ENCODE measurements at regions not wholly inside any gene's neighbourhood (a gene's known extent, or its start where the extent isn't known, plus 50 kb on each side); places are given as distances from the start of the nearest gene placed in this dataset.
"Not testable (repeated sequence)": the region's sequence is repeated elsewhere in the genome, so short reads cannot be mapped to it uniquely, and the experiment has no call there.

DNA sequence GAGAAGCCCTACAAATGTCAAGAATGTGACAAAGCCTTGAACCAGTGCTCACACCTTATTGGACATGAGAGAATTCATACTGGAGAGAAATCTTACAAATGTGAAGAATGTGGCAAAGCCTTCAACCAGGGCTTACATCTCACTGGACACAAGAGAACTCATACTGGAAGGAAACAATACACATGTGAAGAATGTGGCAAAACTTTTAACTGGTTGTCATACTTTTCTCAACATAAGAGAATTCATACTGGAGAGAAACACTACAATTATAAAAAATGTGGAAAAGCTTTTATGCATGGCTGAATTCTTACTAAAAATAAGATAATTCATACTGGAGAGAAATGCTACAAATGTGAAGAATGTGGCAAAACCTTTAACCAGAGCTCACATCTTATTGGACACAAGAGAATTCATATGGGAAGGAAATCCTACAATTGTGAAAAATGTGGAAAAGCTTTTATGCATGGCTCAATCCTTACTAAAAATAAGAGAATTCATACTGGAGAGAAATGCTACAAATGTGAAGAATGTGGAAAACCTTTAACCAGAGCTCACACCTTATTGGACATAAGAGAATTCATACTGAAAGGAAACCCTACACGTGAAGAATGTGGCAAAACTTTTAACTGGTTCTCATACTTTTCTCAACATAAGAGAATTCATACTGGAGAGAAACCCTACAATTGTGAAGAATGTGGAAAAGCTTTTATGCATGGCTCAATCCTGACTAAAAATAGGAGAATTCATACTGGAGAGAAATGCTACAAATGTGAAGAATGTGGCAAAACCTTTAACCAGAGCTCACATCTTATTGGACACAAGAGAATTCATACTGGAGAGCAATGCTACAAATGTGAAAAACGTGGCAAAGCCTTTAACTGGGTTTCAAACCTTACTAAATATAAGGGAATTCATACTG is 350.6 kb upstream of the NUPR2 start:
- DNase-seq (ENCODE audit: extremely low read depth in 1 of 2, low read depth in 1 of 2) = not testable (repeated sequence)

DNA sequence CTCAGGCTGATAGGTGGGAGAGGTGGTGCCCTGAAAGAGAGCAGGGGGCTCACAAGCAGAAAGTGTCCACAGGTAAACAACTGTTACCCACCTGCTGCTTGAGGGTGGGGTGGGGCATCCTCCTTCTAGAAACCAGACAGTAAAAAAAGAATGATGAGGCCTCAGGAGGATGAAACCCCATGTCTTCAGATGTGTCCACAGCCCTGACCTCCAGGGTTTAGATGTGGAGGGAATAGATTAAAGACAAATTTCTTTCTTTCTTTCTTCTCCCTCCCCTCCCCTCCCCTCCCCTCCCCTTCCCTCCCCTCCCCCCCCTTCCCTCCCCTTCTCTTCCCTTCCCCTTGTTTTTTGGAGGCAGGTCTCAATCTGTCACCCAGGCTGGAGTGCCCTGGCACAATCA is 333.5 kb upstream of the NUPR2 start:
- DNase-seq (ENCODE audit: extremely low read depth in 1 of 2, low read depth in 1 of 2) = no peak

DNA sequence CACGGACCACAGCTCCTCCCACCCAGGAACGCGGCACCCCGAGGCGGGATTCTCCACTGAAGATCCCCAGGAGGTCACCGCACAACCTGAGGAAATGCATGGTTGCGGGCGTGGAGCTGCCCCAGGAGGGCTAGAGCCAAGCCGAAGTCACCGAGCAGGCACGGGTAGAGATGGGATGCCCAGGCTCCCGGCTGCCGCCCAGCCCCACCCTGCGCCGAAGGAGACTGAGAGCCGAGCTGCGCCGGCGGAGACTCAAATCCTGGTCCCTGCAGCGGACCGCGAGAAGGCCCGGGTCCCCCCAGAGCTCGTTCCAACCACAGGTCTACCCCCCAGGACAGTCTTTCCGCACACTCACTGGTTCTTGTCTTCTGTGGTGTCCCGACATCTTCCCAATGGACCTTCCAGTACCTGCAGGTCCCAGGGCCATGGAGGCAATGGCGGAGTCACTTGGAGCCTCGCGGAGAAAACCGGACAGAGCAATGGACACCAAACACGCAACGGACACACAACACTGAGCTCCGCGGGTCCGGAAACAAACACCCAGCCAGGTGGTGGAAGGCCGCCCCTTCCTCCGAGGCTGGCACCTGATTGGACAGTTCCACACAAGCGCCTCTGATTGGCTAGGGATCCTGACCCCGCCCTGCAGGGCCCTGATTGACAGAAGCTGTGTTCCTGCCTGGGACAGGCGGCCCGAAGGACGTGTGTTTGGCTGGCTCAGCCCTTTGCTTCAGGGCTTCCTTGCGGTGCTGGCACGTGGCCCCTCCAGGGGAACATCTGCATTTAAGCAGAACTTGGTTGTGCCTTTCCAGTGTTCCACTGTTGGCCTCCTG is 331.9 kb upstream of the NUPR2 start:
- DNase-seq (ENCODE audit: extremely low read depth in 1 of 2, low read depth in 1 of 2) = no peak

DNA sequence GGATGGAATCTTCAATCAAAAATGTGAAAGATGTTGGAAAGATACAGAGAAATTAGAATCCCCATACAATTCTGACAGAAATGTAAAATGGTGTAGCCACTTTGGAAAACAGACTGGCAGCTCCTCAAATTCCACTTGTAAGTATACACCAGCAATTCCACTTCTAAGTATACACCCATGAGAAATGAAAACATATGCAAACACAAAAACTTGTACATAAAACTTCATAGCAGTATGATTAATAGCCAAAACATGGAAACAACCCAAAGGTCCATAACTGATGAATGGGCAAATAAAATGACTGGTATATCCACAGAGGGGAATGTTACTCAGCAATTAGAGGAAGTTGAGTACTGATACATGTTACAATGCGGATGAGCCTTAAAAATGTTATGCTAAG is 304.3 kb upstream of the NUPR2 start:
- not testable (repeated sequence) for DNase-seq (ENCODE audit: extremely low read depth in 1 of 2, low read depth in 1 of 2)

DNA sequence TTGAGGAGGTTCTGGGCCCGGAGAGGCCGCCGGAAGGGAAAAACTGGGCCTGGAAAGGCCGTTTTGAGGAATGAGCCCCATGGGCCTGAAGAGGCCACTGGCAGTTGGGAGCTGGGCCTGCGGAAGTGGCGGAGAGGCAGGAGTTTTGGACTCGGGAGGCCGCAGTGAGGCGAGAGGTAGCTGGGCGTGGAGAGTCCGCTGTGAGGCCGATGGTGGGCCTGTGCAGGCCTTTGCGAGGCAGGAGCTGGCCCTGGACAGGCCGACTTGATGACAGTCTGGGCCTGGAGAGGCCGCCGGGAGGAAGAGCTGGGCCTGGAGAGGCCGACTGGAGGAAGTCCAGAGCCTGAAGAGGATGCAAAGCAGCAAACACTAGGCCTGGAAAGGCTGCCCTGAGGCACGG is 259.0 kb upstream of the NUPR2 start:
- DNase-seq (ENCODE audit: extremely low read depth in 1 of 2, low read depth in 1 of 2) = no peak

DNA sequence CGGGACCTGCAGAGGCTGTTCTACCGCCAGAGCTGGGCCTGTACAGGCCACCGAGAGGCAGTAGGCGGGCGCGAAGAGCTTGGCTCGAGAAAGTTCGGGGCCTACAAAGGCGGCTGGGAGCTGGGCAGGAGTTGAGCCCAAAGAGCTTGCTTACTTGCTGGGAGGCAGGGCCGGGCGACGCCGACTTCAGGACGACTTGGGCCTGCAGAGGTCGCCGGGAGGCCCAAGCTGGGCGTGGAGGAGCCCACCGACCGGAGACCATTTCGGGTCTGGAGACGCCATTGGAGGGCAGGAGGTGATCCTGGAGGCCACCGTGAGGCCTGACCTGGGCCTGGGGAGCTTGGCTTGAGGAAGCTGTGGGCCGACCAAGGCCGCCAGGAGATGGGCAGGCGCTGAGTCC is 258.4 kb upstream of the NUPR2 start:
- DNase-seq (ENCODE audit: extremely low read depth in 1 of 2, low read depth in 1 of 2) = not testable (repeated sequence)

GRCh38 chr7:56373314-56373713 is 257.1 kb upstream of the NUPR2 start:
- DNase-seq (ENCODE audit: extremely low read depth in 1 of 2, low read depth in 1 of 2) = peak; percentile 7 to 35

- DNase-seq (ENCODE audit: extremely low read depth in 1 of 2, low read depth in 1 of 2) = peak in 1 of 2 donors; percentile 5
Observed at GRCh38 chr7:56371792-56372191, 255.6 kb upstream of the NUPR2 start.

DNA sequence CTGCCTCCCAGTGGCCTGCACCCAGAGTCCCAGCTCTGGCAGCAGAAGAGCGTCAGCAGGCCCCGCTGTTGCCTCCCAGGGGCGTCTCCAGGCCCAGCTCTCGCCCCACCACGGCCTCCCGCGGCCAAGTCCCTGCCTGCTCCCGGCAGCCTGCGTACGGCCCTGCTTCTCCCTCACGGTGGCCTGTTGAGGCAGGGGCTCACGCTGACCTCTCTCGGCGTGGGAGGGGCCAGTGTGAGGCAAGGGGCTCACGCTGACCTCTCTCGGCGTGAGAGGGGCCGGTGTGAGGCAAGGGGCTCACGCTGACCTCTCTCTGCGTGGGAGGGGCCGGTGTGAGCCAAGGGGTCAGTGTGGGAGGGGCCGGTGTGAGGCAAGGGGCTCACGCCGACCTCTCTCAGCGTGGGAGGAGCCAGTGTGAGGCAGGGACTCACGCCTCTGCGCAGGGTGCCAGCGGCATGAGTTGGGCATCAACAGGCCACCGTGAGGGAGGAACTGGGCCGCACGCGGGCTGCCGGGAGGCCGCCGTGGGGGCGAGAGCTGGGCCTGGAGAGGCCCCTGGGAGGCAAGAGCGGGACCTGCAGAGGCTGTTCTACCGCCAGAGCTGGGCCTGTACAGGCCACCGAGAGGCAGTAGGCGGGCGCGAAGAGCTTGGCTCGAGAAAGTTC is 254.1 kb upstream of the NUPR2 start:
- DNase-seq (ENCODE audit: extremely low read depth in 1 of 2, low read depth in 1 of 2) = not testable (repeated sequence)

DNA sequence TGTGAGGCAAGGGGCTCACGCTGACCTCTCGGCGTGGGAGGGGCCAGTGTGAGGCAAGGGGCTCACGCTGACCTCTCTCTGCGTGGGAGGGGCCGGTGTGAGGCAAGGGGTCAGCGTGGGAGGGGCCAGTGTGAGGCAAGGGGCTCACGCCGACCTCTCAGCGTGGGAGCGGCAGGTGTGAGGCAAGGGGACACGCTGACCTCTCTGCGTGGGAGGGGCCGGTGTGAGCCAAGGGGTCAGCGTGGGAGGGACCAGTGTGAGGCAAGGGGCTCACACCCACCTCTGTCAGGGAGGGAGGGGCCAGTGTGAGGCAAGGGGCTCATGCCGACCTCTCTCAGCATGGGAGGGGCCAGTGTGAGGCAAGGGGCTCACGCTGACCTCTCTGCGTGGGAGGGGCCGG is 251.7 kb upstream of the NUPR2 start:
- not testable (repeated sequence) for DNase-seq (ENCODE audit: extremely low read depth in 1 of 2, low read depth in 1 of 2)

DNA sequence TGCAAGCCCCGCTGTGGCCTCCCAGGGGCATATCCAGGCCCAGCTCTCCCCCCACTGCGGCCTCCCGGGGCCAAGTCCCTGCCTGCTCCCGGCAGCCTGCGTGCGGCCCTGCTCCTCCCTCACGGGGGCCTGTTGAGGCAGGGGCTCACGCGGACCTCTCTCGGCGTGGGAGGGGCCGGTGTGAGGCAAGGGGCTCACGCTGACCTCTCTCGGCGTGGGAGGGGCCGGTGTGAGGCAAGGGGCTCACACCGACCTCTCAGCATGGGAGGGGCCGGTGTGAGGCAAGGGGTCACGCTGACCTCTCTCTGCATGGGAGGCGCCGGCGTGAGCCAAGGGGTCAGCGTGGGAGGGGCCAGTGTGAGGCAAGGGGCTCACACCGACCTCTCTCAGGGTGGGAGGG is 251.2 kb upstream of the NUPR2 start:
- DNase-seq (ENCODE audit: extremely low read depth in 1 of 2, low read depth in 1 of 2) = not testable (repeated sequence)

DNA sequence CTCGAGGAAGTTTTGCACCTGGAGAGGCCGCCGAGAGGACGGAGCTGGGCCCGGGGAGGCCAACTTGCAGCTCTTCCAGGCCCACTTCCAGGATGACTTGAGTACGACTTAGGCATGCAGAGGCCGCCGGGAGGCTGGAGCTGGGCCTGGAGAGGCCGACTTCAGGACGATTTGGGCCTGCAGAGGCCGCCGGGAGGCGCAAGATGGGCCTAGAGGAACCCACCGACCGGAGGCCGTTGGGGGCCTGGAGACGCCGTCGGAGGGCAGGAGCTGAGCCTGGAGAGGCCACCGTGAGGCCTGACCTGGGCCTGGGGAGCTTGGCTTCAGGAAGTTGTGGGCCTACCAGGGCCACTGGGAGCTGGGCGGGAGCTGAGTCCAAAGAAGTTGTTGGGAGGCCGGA is 250.5 kb upstream of the NUPR2 start:
- not testable (repeated sequence) for DNase-seq (ENCODE audit: extremely low read depth in 1 of 2, low read depth in 1 of 2)

GRCh38 chr7:56352576-56352975 is 236.4 kb upstream of the NUPR2 start:
- not testable (repeated sequence) for DNase-seq (ENCODE audit: extremely low read depth in 1 of 2, low read depth in 1 of 2)

DNA sequence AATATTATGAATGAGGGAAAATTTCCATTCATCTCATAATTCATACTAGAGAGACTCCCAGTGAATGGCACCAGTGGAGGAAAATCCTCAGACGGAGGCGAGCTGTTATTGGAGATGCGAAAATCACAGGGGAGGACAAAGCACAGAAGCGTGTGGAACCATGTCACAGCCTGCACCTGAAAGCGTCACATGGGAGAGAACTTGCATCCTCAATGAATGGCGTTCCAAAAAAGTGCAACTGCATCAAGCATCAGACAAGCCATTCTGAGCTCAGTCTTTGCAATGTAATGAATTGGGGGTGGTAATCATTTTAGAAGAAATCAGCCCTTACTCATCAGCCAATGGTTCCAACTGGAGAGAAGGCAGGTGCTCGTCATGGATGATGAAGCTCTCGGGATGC is 235.0 kb upstream of the NUPR2 start:
- DNase-seq (ENCODE audit: extremely low read depth in 1 of 2, low read depth in 1 of 2) = not testable (repeated sequence)

GRCh38 chr7:56348311-56348710 is 232.1 kb upstream of the NUPR2 start:
- not testable (repeated sequence) for DNase-seq (ENCODE audit: extremely low read depth in 1 of 2, low read depth in 1 of 2)

DNA sequence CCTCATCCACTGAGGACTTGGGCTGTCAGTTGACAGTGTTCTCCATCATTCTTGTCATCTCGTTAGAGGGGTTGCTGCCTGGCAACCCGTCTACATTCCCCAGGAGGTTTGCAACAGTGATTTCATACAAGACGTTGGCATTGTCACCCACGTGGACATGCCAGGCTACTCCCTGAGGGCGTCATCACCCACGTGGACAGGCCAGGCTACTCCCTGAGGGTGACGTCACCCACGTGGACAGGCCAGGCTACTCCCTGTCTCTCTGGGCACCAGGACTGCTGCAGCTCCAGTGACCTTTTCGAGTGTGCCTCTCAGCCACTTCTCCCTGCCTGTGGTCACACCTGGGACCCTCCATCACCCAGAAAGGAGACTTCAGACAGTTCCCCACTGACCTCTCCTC is 212.1 kb upstream of the NUPR2 start:
- not testable (repeated sequence) for DNase-seq (ENCODE audit: extremely low read depth in 1 of 2, low read depth in 1 of 2)

GRCh38 chr7:56290548-56290947 is 174.3 kb upstream of the NUPR2 start:
- DNase-seq (ENCODE audit: extremely low read depth in 1 of 2, low read depth in 1 of 2) = no peak

- no peak for DNase-seq (ENCODE audit: extremely low read depth in 1 of 2, low read depth in 1 of 2)
Observed at GRCh38 chr7:56287429-56288138, 171.4 kb upstream of the NUPR2 start.

GRCh38 chr7:56256108-56256507 is 139.9 kb upstream of the NUPR2 start:
- DNase-seq (ENCODE audit: extremely low read depth in 1 of 2, low read depth in 1 of 2) = no peak

- DNase-seq (ENCODE audit: extremely low read depth in 1 of 2, low read depth in 1 of 2) = no peak
Observed at GRCh38 chr7:56250135-56250534, 133.9 kb upstream of the NUPR2 start.

GRCh38 chr7:56229631-56230030 is 113.4 kb upstream of the NUPR2 start:
- DNase-seq (ENCODE audit: extremely low read depth in 1 of 2, low read depth in 1 of 2) = no peak
